ENCODE measurements at regions not wholly inside any gene's neighbourhood (a gene's known extent, or its start where the extent isn't known, plus 50 kb on each side); places are given as distances from the start of the nearest gene placed in this dataset.

GRCh38 chr4:130293692-130294091 lies 1197.7 kb downstream of the C4orf33 start:
- no peak for TF ChIP-seq CTCF (IDR thresholded peaks at IDR 0.05 in 2 of 3, conservative IDR thresholded peaks at IDR 0.05 in 1 of 3; ENCODE audit: insufficient read depth in 2 of 3, low read depth in 1 of 3, low read length in 3 of 3)
- no peak for TF ChIP-seq UBTF (IDR thresholded peaks at IDR 0.05; ENCODE audit: borderline replicate concordance in 1 of 2, low read depth in 2 of 2, low read length in 2 of 2)
- TF ChIP-seq MED1 (CRISPR knock-in tag; IDR thresholded peaks at IDR 0.05; ENCODE audit: borderline replicate concordance) = no peak
- no peak for TF ChIP-seq CBX1 (IDR thresholded peaks at IDR 0.05; ENCODE audit: low read depth)
- no peak for TF ChIP-seq HDAC6 (IDR thresholded peaks at IDR 0.05; ENCODE audit: low read depth, low read length)
- no peak for TF ChIP-seq EZH2 (IDR thresholded peaks at IDR 0.05; ENCODE audit: borderline replicate concordance, low read depth, low read length)
